HG03460 (cell line): ENCODE measurements at regions not wholly inside any gene's neighbourhood (a gene's known extent, or its start where the extent isn't known, plus 50 kb on each side); places are given as distances from the start of the nearest gene placed in this dataset.

Experiments
- ATAC-seq: cut with Tn5 transposase; IDR thresholded peaks from one replicate; pipeline ENCODE4 v1.9.1; 2021; ENCODE audit not compliant: unreplicated experiment

DNA sequence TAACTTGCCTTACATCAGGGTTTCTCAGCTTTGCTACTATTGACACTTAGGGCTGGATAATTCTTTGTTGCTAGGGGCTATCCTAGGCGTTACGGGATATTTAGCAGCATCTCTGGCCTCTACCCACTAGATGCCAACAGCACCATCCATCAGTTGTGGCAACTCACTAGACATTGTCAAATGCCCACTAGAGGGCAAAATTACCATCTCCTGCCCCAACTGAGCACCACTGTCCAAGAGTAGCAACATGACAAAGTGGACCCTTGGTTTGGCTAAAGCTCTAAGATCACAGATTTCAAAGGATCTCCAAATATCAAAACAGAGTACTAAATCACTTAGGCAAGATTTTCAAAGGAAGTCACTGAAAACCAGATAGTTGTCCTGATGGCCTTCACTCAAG, 251.7 kb upstream of the TBX3 start:
- no peak for ATAC-seq

DNA sequence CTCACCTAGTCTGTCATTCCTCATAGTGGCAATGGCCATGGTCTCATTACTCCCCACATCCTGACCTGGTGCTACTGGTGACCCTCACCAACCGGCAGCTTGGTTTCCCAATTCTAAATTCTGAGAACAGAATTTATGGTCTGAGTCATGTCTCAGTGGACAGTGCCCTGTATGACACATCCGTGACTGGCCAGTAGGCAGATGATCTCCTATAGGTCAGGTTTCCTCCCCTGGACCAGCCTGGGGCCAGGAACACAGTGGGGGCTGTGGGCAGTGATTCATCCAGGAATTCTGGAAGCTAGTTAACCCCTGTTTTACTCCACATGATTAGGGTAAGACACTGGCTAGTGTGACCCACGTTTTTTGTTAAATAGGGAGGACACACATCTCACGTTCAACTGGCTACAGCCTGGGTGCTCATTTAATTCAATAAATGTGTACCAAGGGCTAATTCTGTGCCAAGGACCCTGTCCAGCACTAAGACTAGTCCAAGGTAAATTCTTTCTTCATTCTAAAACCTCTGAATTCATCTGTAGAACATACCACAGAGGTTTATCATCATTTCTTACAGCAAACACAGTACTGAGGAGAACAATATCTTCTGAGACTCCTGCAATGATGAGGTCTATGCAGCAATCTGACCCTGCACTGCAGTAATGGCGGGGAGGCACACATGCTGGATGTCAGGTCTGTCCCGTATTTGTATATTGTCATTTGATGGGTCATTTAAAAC, 249.6 kb upstream of the TBX3 start:
- ATAC-seq: no peak

DNA sequence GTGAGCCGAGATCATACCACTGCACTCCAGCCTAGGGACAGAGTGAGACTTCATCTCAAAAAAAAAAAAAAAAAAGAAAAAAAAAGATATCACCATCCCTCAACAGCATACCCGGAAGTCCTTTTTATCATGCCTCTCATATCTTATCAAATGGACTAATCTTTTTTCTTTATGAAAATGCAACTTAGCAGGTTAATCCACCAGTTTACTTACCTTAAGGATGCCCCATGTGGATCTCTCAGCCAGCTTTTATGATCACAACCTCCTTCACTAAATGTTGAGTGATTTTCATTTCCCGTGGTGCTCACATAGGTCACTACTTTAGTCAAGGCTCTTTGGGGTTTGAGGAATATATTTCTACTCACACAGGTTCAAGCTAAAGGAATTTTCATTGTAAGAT, 248.8 kb upstream of the TBX3 start:
- ATAC-seq: no peak

DNA sequence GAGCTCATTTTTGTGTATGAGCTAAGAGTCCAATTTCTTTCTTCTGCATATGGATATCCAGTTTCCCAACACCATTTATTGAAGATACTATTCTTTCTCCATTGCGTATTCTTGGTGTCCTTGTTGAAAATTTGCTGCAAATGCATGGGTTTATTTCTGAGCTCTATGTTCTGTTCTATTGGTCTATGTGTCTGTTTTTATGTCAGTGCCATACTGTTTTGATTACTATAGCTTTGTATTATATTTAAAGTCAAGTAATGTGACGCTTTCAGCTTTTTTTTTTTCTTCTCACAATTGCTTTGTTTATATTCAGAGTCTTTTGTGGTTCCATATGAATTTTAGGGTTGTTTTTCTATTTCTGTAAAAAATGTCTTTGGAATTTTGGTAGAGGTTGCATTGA, 247.1 kb upstream of the TBX3 start:
- ATAC-seq: no peak

GRCh38 chr12:114926341-114926740, 242.4 kb upstream of the TBX3 start:
- ATAC-seq: no peak

- no peak for ATAC-seq
These were observed 241.0 kb upstream of the TBX3 start for GRCh38 chr12:114924946-114925475.

GRCh38 chr12:114921781-114922180, 237.8 kb upstream of the TBX3 start:
- ATAC-seq: no peak

DNA sequence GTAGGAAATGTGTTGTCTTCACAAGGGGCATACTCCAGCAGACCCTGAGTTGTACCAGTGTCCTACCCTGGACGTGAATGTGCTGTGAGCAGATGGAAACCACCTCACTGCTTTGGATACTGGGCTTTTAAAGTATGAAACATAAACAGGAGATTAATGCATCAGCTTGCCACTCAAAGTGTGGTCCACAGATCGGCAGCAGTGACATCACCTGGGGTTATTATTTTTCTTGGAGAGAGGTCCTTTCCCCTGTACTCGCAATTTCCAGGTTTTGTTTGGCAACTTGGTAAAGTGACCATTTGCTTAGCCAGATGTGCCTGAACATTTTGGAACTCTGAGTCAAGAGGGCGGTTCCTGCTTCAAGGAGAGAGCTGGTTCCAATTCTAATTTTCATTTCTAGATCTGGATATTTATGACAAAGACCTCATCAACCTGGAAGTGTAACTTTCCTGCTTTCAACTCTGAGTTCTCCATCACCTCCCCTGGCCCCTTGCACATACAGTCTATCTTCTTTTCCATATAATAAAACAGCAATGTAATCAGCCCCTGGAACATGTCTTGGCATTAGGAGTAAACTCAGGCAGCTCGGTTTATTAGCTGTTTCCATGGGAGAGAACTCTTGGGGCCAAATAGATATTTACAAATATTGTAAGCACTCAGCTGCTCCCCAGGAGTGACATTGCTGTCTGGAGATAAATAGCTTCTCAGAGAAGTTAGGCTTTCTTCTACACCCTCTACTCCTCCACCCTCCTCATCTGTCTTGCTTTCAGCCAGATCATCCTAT, 237.0 kb upstream of the TBX3 start:
- ATAC-seq: no peak

GRCh38 chr12:114919479-114919878, 235.5 kb upstream of the TBX3 start:
- no peak for ATAC-seq

GRCh38 chr12:114918535-114919233, 234.7 kb upstream of the TBX3 start:
- ATAC-seq: no peak

DNA sequence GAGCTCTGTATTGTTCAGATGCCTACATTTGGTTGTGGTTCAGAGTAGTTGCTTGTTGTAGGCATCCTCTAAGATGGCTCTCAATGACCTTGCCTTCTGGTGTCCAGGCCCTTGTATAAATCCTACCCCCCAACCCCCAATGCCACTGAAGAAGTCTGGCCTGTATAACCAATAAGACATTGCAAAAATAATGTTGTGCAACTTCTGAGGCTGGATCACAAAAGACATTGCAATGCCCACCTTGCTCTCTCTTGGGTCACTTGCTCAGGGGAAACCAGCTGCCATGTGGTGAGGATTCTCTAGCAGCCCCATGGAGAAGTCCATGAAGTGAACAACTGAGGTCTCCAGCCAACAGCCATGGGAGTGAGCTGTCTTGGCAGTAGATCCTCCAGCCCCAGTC, 234.0 kb upstream of the TBX3 start:
- ATAC-seq: no peak

- no peak for ATAC-seq
These were observed 233.3 kb upstream of the TBX3 start for GRCh38 chr12:114917307-114917706.

GRCh38 chr12:114916541-114916940, 232.6 kb upstream of the TBX3 start:
- ATAC-seq: no peak

DNA sequence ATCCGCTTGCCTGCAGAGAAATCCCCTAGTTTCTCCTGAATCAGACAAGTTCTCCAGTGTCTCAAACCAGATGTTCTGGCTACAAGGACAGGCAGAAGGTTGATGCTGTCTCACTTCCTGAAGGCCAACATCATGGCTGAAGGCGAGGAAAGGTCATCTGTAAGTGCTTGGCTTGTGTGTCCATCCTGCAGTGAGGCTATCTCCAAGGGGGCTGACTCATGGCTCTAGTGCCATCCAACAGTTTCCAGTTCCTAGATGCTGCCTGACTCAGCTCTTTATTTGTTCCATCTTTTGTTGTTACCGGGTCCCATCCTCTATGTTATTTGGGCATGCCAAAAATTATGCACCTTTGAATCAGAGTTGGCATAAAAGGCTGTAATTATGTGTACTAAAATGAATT, 232.1 kb upstream of the TBX3 start:
- ATAC-seq: no peak

- no peak for ATAC-seq
These were observed 230.2 kb upstream of the TBX3 start for GRCh38 chr12:114913871-114914801.

- no peak for ATAC-seq
These were observed 228.8 kb upstream of the TBX3 start for GRCh38 chr12:114912811-114913210.

DNA sequence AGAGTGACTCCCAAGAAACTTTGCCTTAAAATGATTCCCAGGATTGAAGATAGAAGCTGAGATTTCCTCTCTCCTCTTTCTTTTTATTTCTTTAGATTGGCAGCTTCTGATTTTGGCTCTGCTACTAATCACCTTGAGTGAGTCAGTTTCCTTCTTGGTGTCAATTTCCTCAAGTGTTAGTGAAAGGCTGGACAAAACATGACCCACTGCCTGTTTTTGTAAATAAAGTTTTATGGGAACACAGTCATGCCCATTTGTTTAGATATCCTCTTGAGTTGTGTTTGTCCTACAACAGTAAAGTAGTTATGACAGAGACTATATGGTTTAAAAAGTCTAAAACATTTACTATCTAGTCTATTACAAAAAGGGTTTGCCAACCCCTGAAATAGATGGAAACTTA, 227.2 kb upstream of the TBX3 start:
- ATAC-seq: no peak

- no peak for ATAC-seq
These were observed 220.5 kb upstream of the TBX3 start for GRCh38 chr12:114904254-114905003.

- ATAC-seq: no peak
These were observed 219.2 kb upstream of the TBX3 start for GRCh38 chr12:114903083-114903691.
